Left hindlimb (tissue), 1 donor: ENCODE measurements at regions not wholly inside any gene's neighbourhood (a gene's known extent, or its start where the extent isn't known, plus 50 kb on each side); places are given as distances from the start of the nearest gene placed in this dataset.
"Not testable (repeated sequence)": the region's sequence is repeated elsewhere in the genome, so short reads cannot be mapped to it uniquely, and the experiment has no call there.

ENCODE experiments used
- DNase-seq: peaks from one replicate; pipeline ENCODE4 v3.0.0-alpha.2; 2018

- no peak for DNase-seq
These were observed 232.6 kb downstream of the MEX3B start for GRCh38 chr15:81813215-81813614.

- no peak for DNase-seq
These were observed 233.4 kb downstream of the MEX3B start for GRCh38 chr15:81812456-81812855.

DNA sequence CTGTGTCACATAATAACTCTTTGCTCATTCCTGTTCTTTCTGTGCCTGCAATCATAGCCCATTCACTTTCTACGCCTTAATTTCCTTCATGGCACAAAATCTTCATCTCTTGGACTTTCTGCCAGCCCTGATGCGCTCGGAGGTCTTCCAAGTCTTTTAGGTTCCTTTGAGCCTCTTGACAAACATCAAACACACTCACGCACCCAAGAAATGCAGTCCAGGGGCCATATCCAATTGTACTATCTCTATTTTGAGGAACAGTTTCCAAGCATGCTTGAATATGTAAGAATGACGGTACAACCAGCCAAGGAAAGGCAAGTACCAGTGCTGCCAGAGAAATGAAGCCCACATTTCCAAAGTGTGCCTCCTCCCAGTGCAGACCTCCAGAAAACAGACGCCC lies 234.1 kb downstream of the MEX3B start:
- DNase-seq = no peak

GRCh38 chr15:81809543-81809942 lies 236.3 kb downstream of the MEX3B start:
- DNase-seq = no peak

GRCh38 chr15:81807806-81808205 lies 238.0 kb downstream of the MEX3B start:
- no peak for DNase-seq

DNA sequence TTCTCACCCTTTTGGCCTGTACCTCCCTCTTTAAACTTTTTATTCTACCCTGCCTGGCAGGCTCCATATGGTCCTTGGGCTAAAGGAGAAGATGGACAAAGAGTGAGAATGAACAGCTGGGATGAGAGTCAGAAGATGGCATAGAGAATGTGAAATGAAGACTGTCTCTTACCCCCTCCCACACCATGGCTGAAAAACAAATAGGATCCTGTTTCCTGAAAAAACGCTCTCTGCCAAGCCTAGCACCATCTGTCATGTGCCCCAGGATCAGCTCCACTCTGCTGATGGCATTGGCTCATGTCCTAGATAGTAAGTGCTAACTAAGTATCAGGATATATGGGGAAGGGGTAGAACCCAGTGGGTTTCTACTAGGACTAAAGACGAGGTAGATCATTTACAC lies 238.6 kb downstream of the MEX3B start:
- no peak for DNase-seq

- no peak for DNase-seq
These were observed 249.9 kb downstream of the MEX3B start for GRCh38 chr15:81795899-81796298.

GRCh38 chr15:81792646-81793045 lies 253.2 kb downstream of the MEX3B start:
- DNase-seq = no peak

- DNase-seq = not testable (repeated sequence)
These were observed 254.5 kb downstream of the MEX3B start for GRCh38 chr15:81791322-81791721.

- DNase-seq = no peak
These were observed 256.4 kb downstream of the MEX3B start for GRCh38 chr15:81789403-81789802.

- DNase-seq = no peak
These were observed 259.0 kb downstream of the MEX3B start for GRCh38 chr15:81786776-81787175.

DNA sequence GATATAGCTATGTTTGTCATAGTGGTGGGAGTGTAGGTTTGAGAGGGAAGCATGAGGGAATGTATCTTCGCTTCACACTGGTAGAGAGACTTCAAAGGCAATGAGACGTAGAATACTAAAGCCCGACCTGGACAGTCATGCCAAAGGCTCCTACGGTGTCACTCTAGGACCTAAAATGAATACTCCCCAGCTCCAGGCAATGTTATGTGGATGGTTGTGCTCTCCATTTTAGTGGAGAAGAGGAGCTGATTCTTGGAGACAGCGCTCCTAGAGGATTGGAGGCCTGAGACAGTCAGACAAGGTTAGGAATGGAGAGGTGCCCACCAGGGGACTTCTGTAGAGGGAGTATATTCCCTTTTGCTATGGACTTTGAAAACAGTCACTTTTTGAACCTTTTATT lies 260.1 kb downstream of the MEX3B start:
- DNase-seq = no peak

DNA sequence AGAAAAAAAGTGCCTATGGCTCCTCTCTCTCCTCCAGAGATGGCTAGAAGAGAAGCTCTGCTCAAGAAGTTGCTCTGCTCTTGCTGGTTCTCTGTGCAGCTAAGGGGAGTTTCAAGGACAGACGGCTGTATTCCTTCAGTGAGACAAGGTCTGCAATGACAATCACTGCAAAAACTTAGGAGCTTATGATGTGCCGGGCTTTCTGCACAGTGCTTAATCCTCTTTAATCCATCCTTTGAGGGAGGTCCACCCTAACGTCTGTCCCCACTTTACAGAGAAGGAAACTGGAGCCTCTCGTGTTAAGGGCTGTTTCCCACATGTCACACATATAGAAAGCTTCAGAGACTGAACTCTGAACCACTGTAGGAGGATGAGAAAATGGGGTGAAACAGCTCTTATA lies 260.6 kb downstream of the MEX3B start:
- no peak for DNase-seq

DNA sequence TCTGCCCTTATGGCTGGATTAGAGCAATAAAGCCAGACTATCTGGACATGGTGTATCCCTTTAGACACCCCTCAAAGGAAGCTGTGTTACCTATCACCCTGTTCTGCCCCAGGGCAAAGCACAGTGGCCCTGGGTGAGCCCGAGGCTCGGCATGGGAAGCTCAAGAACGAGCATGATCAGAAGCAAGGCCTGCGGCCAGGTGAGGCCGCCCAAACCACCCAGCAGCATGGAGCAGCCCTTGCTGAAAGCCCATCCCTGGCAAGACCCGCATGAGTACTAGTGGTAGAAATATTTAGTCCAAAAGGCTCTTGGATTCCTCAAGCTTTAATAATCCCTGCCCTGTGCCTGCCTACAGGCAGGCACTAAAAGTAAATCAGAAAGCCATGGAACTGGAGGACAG lies 261.1 kb downstream of the MEX3B start:
- no peak for DNase-seq

DNA sequence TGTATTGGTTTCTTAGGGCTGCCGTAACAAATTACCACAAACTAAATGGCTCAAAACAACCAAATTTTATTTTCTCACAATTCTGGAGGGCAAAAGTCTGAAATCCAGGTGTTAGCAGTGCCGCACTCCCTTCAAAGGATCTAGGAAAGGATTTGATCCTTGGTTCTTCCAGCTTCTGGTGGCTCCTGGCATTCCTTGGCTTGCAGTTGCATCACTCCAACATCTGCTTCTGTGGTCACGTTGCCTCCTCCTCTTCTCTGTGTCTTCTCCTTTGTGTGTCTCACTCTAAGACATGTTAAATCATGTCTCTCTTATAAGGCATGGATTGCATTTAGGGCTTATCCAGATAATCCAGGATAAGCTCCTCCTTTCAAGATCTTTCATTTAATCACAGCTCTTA lies 262.2 kb downstream of the MEX3B start:
- DNase-seq = no peak

- no peak for DNase-seq
These were observed 262.7 kb downstream of the MEX3B start for GRCh38 chr15:81783076-81783475.

DNA sequence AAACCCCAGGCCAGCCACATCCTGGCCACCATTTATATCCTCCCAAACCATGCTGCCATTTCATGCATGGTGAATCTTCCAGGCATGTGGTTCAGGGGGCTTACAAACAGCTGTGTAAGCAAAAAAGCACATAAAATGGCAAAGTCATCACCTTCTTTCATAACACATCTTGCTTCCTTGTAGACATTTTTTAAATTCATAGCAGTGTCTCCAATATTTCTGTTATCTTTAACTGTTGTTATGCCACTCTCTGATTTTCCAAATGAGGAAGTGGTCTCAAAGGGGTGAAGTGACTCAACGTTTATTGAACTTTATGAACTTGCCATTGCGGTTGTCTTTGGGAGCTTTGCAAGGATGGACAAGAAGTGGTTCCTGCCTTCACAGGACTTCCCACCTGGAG lies 264.4 kb downstream of the MEX3B start:
- no peak for DNase-seq

DNA sequence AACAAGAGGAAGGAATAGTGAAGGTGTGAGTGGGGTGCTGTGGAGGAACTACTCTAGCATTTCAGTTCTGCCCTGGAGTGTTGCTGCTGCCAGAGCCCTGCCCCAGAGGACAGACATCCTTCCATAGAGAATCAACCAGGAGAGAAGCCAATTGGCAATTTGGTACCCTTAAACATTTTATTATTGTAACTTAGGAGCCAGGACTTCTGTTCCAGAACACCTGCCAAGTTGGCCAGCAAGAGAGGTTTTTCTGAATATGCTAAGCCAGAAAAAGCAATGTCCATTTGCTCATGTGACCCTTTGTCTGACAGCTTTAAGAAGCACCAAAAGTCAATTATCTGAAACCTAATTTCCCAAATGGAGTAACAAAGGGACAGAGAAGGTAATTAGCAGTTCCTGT lies 264.9 kb downstream of the MEX3B start:
- no peak for DNase-seq

- DNase-seq = no peak
These were observed 266.6 kb downstream of the MEX3B start for GRCh38 chr15:81779181-81779580.

DNA sequence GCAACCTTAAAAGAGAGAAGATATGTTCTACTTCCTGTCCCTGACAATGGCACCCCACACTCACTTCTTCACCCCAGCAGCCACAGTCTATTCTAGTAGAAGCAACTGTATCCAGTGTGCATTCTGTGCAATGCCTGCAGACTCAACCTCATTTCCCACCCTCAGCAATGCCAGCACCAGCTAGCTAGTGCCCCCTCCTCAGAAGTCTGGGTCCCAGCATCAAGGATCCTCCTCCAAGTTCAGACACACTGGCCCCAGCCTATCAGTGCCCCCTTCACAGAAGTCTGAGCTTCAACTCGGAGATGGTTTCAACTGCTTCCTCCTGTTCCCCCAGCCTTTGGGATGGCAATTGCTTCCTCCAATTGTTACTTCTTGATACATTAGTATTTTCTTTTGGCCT lies 268.3 kb downstream of the MEX3B start:
- no peak for DNase-seq

DNA sequence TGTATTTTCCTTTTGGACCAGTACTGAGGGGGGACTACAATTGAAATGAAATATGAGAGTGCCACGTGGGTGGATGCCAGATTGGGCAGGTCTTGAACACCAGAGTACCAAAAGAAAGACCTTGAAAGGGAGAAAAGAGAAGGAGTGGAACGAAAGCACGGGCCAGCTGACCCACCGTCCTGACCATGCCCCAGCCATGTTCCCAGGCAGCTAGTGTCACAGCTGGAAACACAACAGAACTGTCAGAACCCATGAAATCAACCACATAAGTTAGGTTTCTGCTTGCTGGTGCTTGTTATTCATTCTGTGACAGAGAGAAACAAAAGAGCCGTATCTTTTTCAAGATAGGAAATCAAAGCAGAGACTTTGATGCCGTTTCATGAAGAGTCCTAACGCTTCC lies 268.8 kb downstream of the MEX3B start:
- DNase-seq = no peak

DNA sequence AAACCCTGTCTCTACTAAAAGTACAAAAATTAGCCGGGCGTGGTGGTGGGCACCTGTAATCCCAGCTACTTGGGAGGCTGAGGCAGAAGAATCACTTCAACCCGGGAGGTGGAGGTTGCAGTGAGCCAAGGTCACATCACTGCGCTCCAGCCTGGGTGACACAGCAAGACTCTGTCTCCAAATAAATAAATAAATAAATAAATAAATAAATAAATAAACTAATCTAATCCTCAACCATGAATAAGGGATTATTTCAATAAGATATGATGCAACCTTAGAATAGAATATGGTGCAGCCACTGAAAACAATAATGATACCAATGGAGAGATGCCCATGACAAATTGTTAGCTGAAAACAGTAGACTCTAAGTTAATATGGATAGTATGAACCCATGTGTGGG lies 270.0 kb downstream of the MEX3B start:
- DNase-seq = not testable (repeated sequence)

GRCh38 chr15:81774309-81774708 lies 271.5 kb downstream of the MEX3B start:
- DNase-seq = no peak

- no peak for DNase-seq
These were observed 277.0 kb downstream of the MEX3B start for GRCh38 chr15:81768773-81769172.

- no peak for DNase-seq
These were observed 278.9 kb downstream of the MEX3B start for GRCh38 chr15:81766829-81767475.

DNA sequence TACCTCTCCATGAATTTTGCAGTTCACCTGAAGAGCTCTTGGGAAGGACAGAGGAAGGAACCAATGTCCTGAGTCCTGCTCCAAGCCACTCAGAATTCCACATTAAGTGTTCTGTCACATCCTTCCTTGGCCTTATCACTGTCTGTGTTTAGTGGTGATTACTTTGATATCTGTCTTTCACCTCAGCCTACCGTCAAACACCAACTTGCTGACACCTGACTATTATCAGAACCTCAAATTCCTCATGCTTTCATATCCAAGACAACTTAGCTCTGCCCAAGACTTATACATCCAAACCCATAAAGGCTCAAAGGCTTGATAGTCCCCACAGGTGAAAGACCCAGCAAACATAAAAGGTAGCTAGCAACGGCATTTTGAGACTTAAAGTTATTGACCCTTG lies 280.0 kb downstream of the MEX3B start:
- no peak for DNase-seq
